ENCODE measurements at regions not wholly inside any gene's neighbourhood (a gene's known extent, or its start where the extent isn't known, plus 50 kb on each side); places are given as distances from the start of the nearest gene placed in this dataset.

GRCh38 chr17:83153681-83154310, 74.4 kb downstream of the METRNL start:
- H3K9me3 ChIP-seq: no peaks in the 10 kb centered on the region
- peak overlapping the region in 2 of 4 donors; percentile 29 to 55 for H3K27ac ChIP-seq
- H3K27me3 ChIP-seq: peaks cover 0 to 18% (median 0%) of the 10 kb centered on the region in 4 donors
- H3K36me3 ChIP-seq: no peaks in the 10 kb centered on the region
- peaks cover 0 to 7% (median 5%) of the 10 kb centered on the region in 3 donors for H3K4me1 ChIP-seq
- DNase-seq: no peak
- intact Hi-C loops (cut with DNase I): no loop called here
- 82 to 85% methylated on average over 5 to 6 of the region's 29 CpGs for WGBS, 2 donors
- H3K4me3 ChIP-seq: no peak overlapping the region
- TF ChIP-seq CTCF (IDR thresholded peaks at IDR 0.05) (no peak), POLR2A (IDR thresholded peaks at IDR 0.05) (no peak)

GRCh38 chr17:83154311-83155127, 75.1 kb downstream of the METRNL start:
- H3K4me3 ChIP-seq: no peak overlapping the region
- H3K4me1 ChIP-seq: peaks cover 0 to 7% (median 5%) of the 10 kb centered on the region in 3 donors
- peaks cover 0 to 17% (median 0%) of the 10 kb centered on the region in 4 donors for H3K27me3 ChIP-seq
- no peak for TF ChIP-seq POLR2A (IDR thresholded peaks at IDR 0.05)
- TF ChIP-seq CTCF (IDR thresholded peaks at IDR 0.05): no peak
- H3K9me3 ChIP-seq: no peaks in the 10 kb centered on the region
- H3K27ac ChIP-seq: peak overlapping the region in 2 of 4 donors; percentile 53 to 62
- no peaks in the 10 kb centered on the region for H3K36me3 ChIP-seq
- 71 to 100% methylated on average over 1 to 4 of the region's 9 CpGs for WGBS, 2 donors
- DNase-seq: no peak
- intact Hi-C loops (cut with DNase I): no loop called here

- Histone ChIP-seq H3K9me3 (no peaks in the 10 kb centered on the region), H3K27me3 (peaks cover 0 to 17% (median 0%) of the 10 kb centered on the region in 4 donors), H3K4me1 (peaks cover 0 to 7% (median 5%) of the 10 kb centered on the region in 3 donors), H3K4me3 (peak overlapping the region in 1 of 4 donors; percentile 8), H3K27ac (peak overlapping the region in 2 of 4 donors; percentile 55 to 62), H3K36me3 (no peaks in the 10 kb centered on the region)
- DNase-seq: no peak
- no peak for TF ChIP-seq CTCF (IDR thresholded peaks at IDR 0.05)
- TF ChIP-seq POLR2A (IDR thresholded peaks at IDR 0.05): peak in 1 of 4 donors; percentile 44
- intact Hi-C loops (cut with DNase I): no loop called here
- 67 to 70% methylated on average over 20 to 28 of the region's 32 CpGs for WGBS, 2 donors
Observed at GRCh38 chr17:83155128-83156121, 76.0 kb downstream of the METRNL start.

- WGBS, 2 donors: 85% methylated on average over 11 of the region's 11 CpGs
- H3K4me3 ChIP-seq: no peak overlapping the region
- no peak for TF ChIP-seq POLR2A (IDR thresholded peaks at IDR 0.05)
- TF ChIP-seq CTCF (IDR thresholded peaks at IDR 0.05): no peak
- no peak for DNase-seq
- peaks cover 0 to 7% (median 5%) of the 10 kb centered on the region in 3 donors for H3K4me1 ChIP-seq
- intact Hi-C loops (cut with DNase I): no loop called here
- no peaks in the 10 kb centered on the region for H3K9me3 ChIP-seq
- H3K36me3 ChIP-seq: no peaks in the 10 kb centered on the region
- peaks cover 0 to 17% (median 0%) of the 10 kb centered on the region in 4 donors for H3K27me3 ChIP-seq
- H3K27ac ChIP-seq: peak overlapping the region in 1 of 4 donors; percentile 62
Observed at GRCh38 chr17:83156408-83156807, 77.0 kb downstream of the METRNL start.
